Frontal cortex (tissue), 3 donors: ENCODE measurements at regions not wholly inside any gene's neighbourhood (a gene's known extent, or its start where the extent isn't known, plus 50 kb on each side); places are given as distances from the start of the nearest gene placed in this dataset.

Source experiments
- DNase-seq, 2 donors: peaks; one replicate each; pipeline ENCODE4 v3.0.0; 2012; ENCODE audit warnings: low spot score in 2 of 2
- FAIRE-seq: peaks from 2 replicates; lab custom pipeline; 2012; peaks lifted over from hg19 to GRCh38; lab: Jason Lieb, UNC
- donor health status: control.
- donor health status: control.
- donor health status: control.

DNA sequence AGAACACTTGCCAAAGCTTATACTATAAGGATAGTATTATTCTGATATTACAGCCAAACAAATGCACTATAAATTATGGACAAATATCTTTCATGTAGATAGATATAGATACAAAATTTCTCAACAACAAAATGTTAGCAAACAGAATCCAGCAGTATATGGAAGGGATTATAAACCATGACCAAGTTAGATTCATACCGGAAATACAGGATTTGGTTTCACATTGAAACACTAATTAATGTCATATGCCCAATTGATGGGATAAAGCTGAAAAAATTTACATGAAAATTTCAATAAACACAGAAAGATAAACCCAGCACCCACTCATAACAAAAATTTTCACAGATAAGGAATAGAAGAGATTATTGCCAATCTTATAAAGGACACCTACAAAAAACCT lies 770.3 kb upstream of the SLC35B3 start:
- DNase-seq (no peak), FAIRE-seq (no peak)

DNA sequence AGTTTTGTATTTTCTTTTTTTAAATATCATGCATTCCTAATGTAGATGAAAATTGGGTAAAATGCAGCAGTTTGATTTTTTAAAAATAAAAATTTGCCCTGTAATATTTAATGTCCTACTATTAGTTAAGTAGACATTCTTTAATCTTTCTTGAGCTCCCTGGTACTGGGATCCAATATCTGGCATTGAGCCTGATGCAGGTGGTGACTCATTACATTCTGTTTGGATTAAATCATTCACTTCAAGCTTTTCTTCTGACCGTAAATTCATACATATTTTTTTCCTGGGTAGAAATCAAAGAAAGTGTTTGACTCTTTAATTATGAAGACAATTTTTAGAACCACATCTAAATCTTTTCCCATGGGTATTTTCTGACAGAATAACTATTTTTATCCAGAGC lies 768.8 kb upstream of the SLC35B3 start:
- DNase-seq, result no peak
- FAIRE-seq, result no peak

DNA sequence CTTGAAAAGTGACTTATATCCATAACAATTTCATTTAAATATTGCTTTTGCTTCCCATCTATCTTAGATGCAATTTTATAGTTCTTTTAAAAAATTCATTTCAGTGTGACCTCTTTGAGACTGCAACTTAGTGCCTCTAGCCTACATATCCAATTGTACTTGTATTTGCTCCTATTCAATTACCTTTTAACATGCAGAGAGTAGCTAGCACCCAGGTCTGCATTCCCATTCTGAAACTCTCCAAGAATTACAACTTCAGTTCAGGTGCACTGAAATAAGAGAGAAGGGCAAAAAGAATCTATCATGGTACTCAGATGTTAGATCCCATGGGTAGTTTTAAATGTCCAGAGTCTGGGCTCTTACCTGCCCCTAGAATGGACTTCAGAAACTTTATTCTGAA lies 765.4 kb upstream of the SLC35B3 start:
- DNase-seq (no peak), FAIRE-seq (no peak)

DNA sequence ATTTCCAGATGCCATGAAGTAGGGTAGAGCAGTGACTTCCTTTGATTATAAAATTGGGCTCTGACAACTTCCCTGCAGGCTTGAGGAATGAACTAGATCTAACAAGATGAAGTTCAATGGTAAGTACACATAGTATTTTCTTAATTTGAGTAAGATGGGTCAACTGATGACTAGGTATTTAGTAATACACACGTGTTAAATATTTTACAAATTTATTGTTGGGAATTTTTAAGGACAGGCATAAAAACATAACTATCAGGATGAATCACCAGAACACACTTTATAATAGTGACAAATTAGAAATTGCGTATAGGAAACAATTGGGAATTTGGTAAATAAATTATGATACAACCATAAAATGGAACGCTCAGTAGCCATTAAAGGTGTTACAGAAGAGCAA lies 762.4 kb upstream of the SLC35B3 start:
- FAIRE-seq, result no peak

DNA sequence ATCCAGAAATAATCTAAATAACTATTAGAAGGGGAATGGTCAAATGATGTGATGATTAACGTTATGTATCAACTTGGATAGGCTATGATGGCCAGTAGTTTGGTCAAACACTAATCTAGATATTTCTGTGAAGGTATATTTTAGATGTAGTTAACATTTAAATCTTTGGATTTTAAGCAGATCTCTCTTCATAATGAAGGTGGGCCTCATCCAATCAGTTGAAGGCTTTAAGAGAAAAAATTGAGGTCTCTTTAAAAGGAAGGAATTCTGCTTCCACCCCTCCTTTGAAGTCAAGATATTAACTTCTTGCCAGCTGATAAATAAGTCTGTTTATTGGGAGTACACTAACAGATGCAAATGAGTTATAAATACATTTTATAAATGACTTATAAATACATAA lies 760.0 kb upstream of the SLC35B3 start:
- FAIRE-seq (no peak), DNase-seq (no peak)

More for the DNA sequence above, 762.4 kb upstream of the SLC35B3 start:
- DNase-seq, result no peak

DNA sequence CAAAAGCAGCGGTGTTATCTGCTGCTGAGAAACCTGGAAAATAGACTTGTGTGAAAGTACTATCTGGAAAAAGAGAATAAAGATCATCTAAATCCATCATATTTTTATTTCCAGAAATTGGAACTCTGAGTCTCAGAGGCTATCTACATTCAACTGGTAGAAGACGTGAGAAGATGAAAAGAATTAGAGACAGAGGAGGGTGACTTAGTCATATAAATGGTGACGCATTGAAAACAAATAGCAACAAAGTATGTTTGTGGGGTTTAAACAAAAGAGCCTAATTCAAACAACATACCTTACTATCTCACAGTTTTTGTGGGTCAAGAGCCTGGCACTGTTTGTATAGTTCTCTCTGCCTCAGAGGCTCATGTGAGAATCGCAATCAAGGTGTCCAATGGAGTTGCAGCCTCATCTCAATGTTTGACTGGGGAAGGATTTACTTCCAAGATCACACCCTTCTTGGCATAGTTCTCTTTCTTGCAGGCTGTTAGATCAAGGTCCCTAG lies 757.1 kb upstream of the SLC35B3 start:
- no peak for FAIRE-seq
- DNase-seq, result no peak

DNA sequence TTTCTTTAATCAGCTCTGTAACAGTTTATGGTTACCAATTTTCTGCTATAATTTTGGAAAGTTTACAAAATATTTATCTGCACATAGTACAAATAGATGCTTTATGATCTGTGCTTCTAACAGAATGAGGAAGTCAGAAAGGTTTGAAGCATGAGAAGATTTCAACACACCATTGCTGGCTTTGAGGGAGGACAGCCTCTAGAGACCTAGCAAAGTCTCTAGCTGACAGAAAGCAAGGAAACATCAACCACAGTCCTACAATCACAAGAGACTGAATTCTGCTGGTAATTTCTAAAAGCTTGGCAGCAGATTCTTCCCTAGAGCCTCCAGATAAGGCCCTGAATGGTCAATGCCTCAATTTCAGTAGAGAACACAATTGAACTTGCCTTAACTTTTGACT lies 750.8 kb upstream of the SLC35B3 start:
- FAIRE-seq (no peak), DNase-seq (no peak)

DNA sequence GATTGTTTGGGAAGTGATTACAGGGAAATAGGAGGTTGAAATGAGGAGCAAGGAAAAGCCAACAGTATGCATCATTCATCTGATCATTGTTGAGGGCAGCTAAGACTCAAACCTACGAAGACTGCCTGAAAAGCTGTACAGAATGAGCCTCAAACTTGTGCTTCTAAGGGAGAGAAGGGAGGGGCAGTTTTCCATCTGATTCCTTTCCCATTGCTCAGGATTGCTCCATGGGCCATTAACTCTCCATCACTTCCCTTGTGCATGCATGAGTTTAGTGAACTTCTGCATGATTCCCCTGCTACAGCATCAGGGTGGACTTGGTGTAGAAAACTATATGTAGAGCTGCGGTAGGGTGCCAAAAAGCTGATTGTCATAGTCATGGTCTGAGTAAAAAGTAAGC lies 742.7 kb upstream of the SLC35B3 start:
- FAIRE-seq, result no peak
- no peak for DNase-seq

DNA sequence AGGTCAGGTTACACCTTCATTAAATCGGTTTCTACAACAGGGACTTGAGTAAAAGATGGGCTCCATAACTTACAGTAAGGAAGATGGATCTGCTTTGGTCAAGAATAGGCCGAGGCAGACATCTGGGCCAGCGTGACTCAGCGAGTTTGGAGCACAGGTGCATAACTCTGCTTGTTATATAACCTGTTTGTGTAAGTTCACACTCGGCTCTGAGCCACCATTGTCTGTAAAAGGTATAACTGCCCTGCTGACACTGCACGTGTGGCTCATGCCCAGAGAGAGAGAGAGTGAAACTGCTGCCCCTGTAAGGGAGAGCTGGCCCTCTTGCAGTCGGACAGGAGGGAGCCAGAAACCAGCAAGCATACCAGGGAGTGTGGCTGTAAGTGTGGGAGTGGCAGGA lies 737.9 kb upstream of the SLC35B3 start:
- DNase-seq, result no peak
- FAIRE-seq, result no peak

DNA sequence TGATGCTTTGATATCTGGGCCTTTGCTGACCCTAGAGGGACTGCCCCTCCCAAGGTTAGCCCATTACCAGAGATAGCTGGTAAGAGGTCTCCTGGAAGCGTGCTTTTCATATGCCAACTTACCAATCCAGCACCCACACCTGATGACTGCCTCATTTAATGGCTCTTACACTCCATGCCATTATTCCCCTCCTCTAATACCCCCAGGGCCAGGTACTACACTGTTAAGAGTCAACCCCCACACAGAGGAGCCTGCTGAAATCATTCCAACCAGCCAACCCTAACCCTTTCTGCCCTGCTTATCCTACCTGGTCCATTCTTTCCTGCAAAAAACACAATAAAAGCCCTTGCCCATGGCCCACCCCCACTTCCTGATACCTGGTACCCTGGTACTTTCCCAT lies 736.8 kb upstream of the SLC35B3 start:
- DNase-seq, result no peak
- no peak for FAIRE-seq

DNA sequence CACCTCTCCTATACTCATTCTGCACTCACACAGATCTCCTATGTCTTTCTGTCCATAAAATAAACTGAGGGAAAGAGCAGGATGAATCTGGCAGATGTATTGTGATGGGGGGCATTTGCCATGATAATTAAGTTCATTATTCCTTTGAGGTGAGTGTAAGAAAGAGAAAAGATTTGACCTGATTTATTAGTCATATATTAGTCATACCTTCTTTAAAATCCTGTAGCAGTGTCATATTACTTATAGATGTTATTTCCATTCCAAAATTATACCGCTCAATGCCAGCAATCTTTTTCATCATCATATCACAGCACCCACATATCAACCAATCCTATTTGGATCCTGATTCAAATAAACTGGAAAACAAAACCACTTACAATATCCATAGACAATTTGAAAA lies 733.3 kb upstream of the SLC35B3 start:
- DNase-seq, result no peak
- FAIRE-seq, result no peak

DNA sequence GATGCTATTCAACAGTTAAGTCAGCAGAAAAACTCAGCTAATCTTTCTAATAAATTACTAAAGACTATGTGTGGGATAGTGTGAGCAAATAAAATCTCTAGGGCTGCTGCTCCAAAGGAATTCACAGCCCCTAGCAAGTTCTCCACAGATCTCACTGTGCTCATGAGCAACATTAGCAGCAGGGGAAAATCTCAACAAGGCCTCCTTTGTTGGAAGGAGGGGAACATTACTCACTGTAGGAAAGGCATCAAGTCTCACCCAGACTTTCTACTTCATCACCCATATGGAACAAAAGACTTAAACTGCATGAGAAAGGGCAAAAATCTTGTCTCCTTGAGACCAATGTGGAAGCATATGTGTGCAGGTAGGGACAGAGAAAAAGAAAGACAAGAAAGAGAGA lies 726.4 kb upstream of the SLC35B3 start:
- DNase-seq (no peak), FAIRE-seq (no peak)

DNA sequence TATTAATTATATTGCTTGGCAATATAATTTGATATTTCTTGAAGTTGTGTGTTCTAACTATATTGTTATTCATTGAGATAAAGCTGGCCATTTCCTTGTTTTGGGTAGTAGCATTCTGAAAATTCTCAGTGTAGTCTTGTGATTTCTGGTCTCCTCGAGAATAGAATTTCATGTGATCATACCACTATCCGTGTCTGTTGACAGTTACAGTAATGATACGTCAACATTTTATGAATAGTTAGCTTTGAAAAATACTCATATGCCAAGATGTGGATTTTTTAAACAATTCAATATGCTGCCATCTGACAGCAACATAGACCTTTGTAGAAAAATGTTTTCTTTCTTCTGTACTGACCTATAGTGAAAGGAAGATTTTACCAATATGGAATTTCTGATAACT lies 723.7 kb upstream of the SLC35B3 start:
- no peak for FAIRE-seq
- DNase-seq, result no peak

DNA sequence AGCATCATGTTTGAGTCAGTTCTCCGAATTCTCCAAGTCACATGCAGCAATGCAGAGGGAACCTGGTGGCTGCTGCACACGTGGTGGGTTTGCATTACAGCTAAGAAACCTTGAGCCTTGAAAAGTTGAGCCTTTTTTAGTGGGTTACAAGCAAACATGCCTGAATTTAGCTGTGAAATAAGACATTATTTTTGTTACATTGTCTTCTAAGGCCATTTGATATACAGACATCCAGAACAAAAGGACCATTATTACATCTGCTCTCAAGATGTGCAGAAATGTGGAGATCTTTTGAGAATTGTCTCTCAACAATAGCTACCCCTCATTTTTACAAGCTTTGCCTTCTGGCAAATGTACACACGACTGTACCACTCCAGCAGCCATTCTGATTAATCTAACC lies 720.5 kb upstream of the SLC35B3 start:
- DNase-seq, result no peak
- FAIRE-seq, result no peak

DNA sequence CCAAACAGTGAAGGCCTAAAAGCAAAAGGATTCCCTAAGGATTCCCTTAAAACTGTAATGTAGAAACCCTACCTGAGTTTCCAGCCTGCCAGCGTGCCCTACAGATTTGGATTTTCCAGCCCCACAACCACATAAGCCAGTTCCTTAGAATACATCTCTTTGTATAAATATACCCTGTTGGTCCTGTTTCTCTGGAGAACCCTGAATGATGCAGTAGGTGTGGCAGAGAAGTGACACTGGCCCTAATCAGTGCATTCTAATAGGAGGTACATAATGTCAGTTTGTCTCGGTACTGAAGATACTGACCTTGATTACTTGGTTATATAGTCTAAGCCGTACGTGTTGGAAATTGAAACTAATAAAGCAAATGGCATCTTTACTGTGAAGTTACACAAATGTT lies 707.8 kb upstream of the SLC35B3 start:
- FAIRE-seq (no peak), DNase-seq (no peak)

DNA sequence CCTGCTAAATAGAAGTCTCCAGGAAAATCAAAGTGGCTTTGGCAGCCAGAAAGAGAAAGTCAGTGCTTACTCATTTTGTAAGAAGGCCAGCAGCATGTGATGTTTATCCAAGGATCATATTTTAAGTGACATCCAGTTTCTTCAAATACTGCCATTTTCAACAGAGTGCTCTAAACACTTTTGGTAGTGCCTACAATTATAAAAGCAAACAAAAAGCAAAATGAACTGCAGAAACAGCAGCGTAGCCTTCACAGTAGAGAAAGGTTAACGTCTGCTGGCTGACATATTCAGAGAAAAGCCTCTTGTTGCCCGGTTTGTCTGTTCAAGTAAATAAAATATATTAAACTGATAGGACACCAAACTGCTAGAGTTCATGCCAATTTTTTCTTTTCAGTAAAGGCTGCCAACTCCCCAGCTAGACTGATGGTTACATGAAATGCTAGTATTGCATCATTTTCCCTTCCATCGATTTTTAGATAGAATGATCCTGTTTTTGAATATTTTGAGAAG lies 705.7 kb upstream of the SLC35B3 start:
- no peak for DNase-seq
- no peak for FAIRE-seq

DNA sequence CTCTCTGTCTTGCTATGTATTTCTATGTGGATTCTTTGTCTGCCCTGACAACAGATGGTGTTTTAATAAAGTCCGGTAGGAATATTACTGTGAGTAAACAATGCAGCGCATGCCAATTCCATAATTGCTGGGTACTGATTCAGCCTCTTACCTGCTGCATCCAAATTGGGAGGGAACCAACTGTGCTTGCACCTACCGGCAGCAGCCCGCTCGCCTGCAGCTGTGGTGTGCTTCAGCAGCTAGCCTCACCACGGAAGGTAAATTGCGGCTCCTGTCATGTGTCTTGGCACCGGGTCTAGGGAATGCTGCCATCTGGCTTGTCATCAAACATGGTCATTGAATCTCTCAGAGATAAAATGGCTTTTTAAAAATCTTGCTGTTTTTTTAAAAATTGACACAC lies 704.8 kb upstream of the SLC35B3 start:
- FAIRE-seq (no peak), DNase-seq (no peak)

DNA sequence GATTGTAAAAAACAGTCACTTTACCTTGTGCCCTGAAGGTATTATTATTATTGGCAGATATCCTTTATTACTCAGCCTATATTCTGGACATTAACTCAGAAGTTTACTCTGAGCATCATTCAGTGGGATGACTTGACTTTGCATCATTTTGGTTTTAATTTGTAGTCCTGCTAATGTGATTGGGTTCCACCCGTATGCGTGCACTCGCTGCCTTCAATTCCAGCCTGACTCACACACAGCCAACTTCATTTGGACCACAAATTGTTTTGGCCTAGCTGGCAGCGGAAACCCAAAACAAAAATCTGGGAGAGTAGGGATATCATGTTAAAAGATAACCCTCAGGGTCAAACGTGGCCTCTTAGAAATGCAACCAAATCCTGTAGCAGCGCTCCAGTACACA lies 704.4 kb upstream of the SLC35B3 start:
- DNase-seq (no peak), FAIRE-seq (no peak)

DNA sequence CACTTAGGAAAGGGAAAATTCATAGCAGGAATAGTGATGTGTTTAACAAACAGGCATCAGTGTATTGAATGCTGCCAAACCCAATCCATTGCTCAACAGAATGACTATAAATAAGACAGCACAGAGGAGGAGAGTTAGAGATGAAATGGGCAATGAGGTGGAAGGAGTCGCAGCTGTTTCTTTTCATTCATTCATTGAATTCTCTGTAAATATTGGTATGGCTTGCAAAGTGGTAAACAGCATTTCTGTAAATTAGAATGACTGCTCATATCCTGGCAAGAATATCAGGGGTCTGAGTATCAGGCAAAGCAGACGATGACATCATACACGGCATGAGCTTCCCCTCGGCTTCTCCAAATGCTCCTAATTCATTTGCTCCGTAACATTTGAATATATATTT lies 703.6 kb upstream of the SLC35B3 start:
- FAIRE-seq, result no peak
- no peak for DNase-seq

DNA sequence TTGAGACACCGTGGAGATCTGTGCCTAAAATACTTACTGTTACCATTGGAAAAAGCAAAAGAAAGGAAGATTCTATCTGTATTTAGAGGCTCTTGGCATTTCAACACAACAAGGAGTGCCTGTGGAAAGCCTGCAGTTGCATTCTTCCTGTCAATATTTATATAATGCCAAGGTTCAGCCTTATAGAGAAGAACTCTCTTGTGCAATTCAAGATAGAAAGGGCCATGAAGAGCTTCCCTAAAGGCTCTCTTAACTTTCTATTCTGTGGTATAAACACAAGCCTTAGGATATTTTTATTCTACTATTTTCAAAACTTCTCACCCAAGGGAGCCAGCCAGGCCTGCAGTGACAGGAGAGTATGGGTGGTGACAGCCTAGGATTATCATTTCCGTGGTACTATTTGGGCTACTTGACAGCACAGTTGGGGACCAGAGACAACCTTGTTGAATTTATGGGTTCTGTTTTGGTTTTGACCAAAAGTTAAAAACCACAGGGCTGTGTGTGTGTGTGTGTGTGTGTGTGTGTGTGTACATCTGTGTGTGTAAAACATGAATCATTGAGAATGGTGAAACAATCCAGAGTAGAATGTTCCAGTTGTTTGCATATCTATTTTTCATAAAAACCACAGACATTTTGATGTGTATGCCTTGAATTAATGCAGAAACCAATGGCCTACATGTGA lies 700.9 kb upstream of the SLC35B3 start:
- DNase-seq (no peak), FAIRE-seq (no peak)

DNA sequence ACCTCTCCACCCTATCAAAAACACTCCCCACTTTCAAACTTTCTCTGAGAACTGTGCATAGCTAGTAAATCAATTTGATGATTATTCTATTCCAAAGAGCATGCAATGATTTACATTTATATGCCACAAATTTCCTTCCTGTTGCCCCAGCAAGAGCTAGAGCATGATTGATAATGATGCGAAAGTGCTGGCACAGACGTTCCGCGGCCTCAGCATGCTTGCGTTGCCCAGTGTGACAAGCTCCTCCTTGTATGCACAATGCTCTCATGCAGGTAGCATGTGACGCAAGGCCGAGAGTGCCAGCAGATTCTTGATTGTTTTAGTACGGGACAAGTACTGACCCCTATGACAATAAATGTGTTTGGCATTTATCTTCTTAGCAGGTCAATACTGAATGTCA lies 696.3 kb upstream of the SLC35B3 start:
- no peak for FAIRE-seq
- DNase-seq, result no peak

DNA sequence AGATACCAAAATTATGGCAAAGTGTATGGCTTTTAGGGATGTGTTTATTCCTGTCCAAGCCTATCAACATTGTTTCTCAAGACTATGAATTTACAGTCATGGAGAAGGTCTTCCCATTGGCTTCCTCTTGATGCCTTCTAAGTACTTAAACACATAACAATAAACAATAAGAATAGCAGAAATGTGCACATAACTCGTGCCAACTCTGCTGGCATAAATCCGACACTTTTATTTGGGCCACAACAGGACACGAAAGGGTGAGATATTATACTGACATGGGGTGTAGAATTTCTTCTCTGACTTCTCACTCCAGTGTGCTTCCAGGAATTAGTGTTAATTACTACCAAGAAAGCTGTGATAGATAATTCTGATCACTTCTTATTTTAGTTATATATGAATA lies 695.9 kb upstream of the SLC35B3 start:
- FAIRE-seq (no peak), DNase-seq (no peak)
